Esophagus (tissue), 2 donors: ENCODE measurements at regions not wholly inside any gene's neighbourhood (a gene's known extent, or its start where the extent isn't known, plus 50 kb on each side); places are given as distances from the start of the nearest gene placed in this dataset.

Source experiments
- H3K27ac ChIP-seq, 2 donors: one replicate each; pipeline ENCODE4 v1.5.1; 2013; ENCODE audit warnings: low read depth in 2 of 2, mild to moderate bottlenecking in 2 of 2, inconsistent platforms in 1 of 2, low read length in 1 of 2, moderate library complexity in 1 of 2
- H3K27me3 ChIP-seq, 2 donors: one replicate each; pipeline ENCODE4 v1.6.1; 2013; ENCODE audit warnings: low read length in 2 of 2, control low read depth in 1 of 2, mild to moderate bottlenecking in 1 of 2; ENCODE audit not compliant: insufficient read depth in 2 of 2, control insufficient read depth in 1 of 2
- H3K36me3 ChIP-seq, 2 donors: one replicate each; pipeline ENCODE4 v1.6.1; 2013; ENCODE audit warnings: low read length in 1 of 2; ENCODE audit not compliant: control insufficient read depth in 2 of 2, insufficient read depth in 2 of 2
- H3K4me1 ChIP-seq, 2 donors: one replicate each; pipeline ENCODE4 v1.6.1; 2013; ENCODE audit warnings: low read length in 1 of 2; ENCODE audit not compliant: control insufficient read depth in 2 of 2, insufficient read depth in 2 of 2
- H3K4me3 ChIP-seq, 2 donors: one replicate each; pipeline ENCODE4 v1.5.1; 2013; ENCODE audit warnings: low read length in 2 of 2, mild to moderate bottlenecking in 2 of 2, low read depth in 1 of 2, moderate library complexity in 1 of 2
- H3K9me3 ChIP-seq, 2 donors: one replicate each; pipeline ENCODE4 v1.6.1; 2013; ENCODE audit warnings: mild to moderate bottlenecking in 2 of 2, low read depth in 1 of 2, low read length in 1 of 2, moderate library complexity in 1 of 2; ENCODE audit not compliant: control insufficient read depth in 2 of 2, insufficient read depth in 1 of 2
- WGBS, 2 donors: extraction: QIAGEN DNeasy Blood & Tissue Kit; methylation state at CpG; one replicate each; pipeline ENCODE4 v1.1.7; 2013; 5-methylcytosine and 5-hydroxymethylcytosine counted together
- donor health status: healthy with polysubstance abuse.
- donor health status: Bipolar disorder and iron deficiency.

DNA sequence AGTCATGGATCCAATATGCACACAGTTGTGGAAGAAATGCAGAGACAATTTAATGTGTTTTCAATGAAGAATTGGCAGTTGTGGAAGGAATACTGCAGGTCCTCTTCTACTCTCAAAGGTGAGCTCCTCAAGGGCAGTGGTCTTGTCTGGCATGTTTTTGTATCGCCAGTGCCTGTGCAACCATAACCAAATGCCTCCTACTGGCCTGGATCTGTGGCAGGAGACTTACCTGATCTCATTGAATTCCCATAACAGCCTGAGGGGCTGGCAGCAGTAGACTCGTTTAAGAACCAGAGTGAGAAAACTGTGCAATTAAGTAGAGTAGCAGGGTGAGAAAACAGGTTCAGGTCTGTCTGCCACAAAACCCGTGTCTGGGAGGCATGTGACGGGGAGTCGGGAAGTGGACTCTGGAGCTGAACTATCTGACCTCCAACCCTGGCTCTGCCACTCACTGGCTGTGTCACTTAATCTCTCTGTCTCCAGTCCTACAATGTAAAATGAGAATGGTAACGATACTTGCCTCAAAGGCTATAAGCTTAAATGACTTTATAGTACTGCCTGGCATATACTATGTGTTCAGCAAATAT is 268.2 kb upstream of the SSTR1 start:
- Histone ChIP-seq H3K27ac (no peak overlapping the region), H3K9me3 (no peaks in the 10 kb centered on the region), H3K27me3 (no peaks in the 10 kb centered on the region), H3K36me3 (no peaks in the 10 kb centered on the region), H3K4me3 (no peak overlapping the region), H3K4me1 (no peaks in the 10 kb centered on the region)
- 65 to 77% methylated on average over 6 of the region's 6 CpGs for WGBS, 2 donors

DNA sequence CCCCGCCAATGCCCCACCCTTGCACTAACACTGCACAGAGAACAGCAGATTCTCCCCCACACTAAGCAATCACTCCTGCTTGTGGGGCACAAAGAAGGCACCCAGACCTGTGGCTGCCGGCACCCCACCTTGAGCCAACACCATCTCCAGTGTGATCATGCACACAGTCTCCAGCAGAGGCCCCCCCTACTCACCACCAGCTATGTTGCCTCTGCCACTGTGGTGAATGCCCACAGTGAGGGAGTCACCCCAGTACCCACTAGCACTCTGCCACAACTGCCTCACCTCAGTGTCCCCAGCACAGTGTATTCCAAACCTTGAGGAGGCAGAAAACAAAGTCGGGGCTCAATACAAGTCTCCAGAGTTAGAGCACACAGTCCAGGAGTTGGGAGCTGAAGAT is 261.7 kb upstream of the SSTR1 start:
- 71 to 77% methylated on average over 3 of the region's 3 CpGs for WGBS, 2 donors
- Histone ChIP-seq H3K9me3 (peaks cover 6 to 10% of the 10 kb centered on the region in 2 donors), H3K4me3 (no peak overlapping the region), H3K27me3 (no peaks in the 10 kb centered on the region), H3K27ac (no peak overlapping the region), H3K36me3 (no peaks in the 10 kb centered on the region), H3K4me1 (no peaks in the 10 kb centered on the region)

DNA sequence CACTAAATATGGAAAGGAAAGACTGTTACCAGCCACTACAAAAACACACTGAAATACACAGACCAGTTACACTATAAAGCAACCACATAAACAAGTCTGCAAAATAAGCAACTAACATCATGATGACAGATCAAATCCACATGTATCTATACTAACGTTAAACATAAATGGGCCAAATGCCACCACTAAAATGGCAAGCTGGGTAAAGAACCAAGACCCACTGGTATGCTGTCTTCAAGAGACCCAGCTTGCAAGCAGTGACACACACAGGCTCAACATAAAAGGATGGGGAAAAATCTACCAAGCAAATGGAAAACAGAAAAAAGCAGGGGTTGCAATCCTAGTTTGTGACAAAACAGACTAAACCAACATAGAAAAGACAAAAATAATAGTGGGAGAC is 260.9 kb upstream of the SSTR1 start:
- H3K9me3 ChIP-seq: peaks cover 6 to 10% of the 10 kb centered on the region in 2 donors
- H3K4me3 ChIP-seq: no peak overlapping the region
- 89 to 93% methylated on average over 1 of the region's 1 CpG for WGBS, 2 donors
- no peaks in the 10 kb centered on the region for H3K27me3 ChIP-seq
- H3K4me1 ChIP-seq: no peaks in the 10 kb centered on the region
- no peak overlapping the region for H3K27ac ChIP-seq
- H3K36me3 ChIP-seq: no peaks in the 10 kb centered on the region

DNA sequence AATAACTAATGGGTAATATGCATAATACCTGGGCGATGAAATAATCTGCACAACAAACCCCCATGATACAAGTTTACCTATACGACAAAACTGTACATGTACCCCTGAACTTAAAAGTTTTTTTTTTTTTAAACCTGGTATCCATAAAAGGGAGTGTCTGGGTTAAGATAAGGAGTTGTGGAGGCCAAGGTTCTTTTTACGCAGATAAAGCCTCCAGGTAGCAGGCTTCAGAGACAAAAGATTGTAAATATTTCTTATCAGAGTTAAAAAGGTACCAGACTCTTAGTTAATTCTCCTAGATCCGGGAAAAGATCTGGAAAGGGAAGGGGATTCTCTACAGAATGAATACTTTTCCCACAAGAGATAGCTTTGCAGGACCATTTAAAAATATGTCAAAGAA is 259.4 kb upstream of the SSTR1 start:
- H3K4me1 ChIP-seq: no peaks in the 10 kb centered on the region

DNA sequence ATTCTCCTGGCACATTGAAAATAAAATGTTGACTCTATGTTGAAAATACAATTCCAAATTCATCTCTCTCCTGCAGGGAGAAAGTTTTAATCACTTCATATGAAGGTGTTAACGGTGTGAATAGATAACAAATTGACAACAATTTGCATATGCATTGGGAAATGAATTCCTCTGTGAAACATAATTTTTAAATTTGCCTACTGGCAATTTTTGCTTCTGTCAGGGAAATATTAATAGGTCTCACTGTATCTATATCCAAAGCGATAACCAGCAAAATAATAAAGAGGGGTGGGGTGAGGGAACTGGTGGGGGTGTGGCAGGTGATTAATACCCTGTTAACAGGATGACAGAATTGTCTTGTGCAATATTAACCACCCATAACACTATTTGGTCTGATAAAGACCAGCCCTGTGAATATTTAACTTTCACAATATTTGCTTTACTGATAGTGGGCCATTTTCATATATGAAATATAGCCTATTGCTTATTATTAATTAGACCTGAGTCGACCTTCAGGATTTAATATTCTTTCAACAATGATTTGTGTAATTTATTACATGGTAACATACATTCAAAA is 239.0 kb upstream of the SSTR1 start:
- 54 to 69% methylated on average over 3 of the region's 3 CpGs for WGBS, 2 donors
- no peaks in the 10 kb centered on the region for H3K36me3 ChIP-seq
- H3K4me1 ChIP-seq: no peaks in the 10 kb centered on the region
- H3K27me3 ChIP-seq: peaks cover 0 to 4% of the 10 kb centered on the region in 2 donors
- H3K4me3 ChIP-seq: no peak overlapping the region
- no peaks in the 10 kb centered on the region for H3K9me3 ChIP-seq
- no peak overlapping the region for H3K27ac ChIP-seq

More for the DNA sequence above, 259.4 kb upstream of the SSTR1 start:
- Histone ChIP-seq H3K9me3 (peaks cover 6 to 10% of the 10 kb centered on the region in 2 donors), H3K27me3 (no peaks in the 10 kb centered on the region), H3K27ac (no peak overlapping the region), H3K4me3 (no peak overlapping the region), H3K36me3 (no peaks in the 10 kb centered on the region)
- WGBS, 2 donors: 72 to 76% methylated on average over 4 of the region's 4 CpGs

DNA sequence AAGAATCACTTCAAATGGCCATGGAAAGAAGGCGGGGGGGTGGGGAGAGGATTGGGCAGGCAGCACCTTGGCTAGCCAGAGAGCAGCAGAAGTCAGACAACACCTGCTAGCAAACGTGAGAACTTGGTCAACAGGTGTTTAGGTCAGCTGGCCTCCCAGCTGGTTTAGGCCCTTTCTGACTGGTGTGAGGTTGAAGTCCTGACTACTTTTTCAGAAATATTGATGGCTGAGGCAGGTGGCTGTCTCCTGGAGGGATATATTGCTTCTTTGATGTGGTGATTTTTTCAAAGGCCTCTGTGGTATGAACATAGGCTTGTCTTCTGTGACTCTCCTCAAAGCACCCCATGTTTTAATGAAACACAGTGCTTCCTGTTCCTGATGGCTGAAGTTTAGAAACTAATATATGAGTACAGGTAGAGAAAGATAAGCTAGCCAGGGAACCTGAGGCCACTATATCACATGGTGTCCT is 238.2 kb upstream of the SSTR1 start:
- H3K27ac ChIP-seq: no peak overlapping the region
- 49 to 73% methylated on average over 2 of the region's 2 CpGs for WGBS, 2 donors

DNA sequence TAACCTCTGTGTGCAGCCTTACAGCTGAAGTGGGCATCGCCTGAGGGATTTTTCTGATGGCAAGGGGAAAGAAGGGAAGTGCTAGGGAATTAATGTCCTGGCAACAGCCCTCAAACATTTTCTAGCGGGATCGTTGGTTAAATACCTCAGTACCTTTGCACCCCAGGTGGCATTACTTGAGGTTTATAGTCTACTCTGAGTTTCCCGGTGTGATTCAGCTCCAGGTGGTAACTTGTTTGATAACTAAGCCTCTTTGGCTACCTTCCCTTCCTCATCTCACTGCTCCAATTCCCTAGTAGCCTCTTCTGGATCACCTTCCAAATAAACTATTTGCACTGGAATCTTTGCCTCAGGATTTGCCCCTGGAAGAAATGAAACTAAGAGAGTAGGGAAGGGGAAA is 237.0 kb upstream of the SSTR1 start:
- Histone ChIP-seq H3K36me3 (no peaks in the 10 kb centered on the region), H3K4me3 (no peak overlapping the region), H3K9me3 (no peaks in the 10 kb centered on the region), H3K27ac (no peak overlapping the region), H3K27me3 (peaks cover 0 to 4% of the 10 kb centered on the region in 2 donors), H3K4me1 (no peaks in the 10 kb centered on the region)
- 57 to 58% methylated on average over 4 of the region's 4 CpGs for WGBS, 2 donors

More for the DNA sequence above, 238.2 kb upstream of the SSTR1 start:
- Histone ChIP-seq H3K36me3 (no peaks in the 10 kb centered on the region), H3K4me3 (no peak overlapping the region), H3K4me1 (no peaks in the 10 kb centered on the region), H3K9me3 (no peaks in the 10 kb centered on the region), H3K27me3 (peaks cover 0 to 4% of the 10 kb centered on the region in 2 donors)

DNA sequence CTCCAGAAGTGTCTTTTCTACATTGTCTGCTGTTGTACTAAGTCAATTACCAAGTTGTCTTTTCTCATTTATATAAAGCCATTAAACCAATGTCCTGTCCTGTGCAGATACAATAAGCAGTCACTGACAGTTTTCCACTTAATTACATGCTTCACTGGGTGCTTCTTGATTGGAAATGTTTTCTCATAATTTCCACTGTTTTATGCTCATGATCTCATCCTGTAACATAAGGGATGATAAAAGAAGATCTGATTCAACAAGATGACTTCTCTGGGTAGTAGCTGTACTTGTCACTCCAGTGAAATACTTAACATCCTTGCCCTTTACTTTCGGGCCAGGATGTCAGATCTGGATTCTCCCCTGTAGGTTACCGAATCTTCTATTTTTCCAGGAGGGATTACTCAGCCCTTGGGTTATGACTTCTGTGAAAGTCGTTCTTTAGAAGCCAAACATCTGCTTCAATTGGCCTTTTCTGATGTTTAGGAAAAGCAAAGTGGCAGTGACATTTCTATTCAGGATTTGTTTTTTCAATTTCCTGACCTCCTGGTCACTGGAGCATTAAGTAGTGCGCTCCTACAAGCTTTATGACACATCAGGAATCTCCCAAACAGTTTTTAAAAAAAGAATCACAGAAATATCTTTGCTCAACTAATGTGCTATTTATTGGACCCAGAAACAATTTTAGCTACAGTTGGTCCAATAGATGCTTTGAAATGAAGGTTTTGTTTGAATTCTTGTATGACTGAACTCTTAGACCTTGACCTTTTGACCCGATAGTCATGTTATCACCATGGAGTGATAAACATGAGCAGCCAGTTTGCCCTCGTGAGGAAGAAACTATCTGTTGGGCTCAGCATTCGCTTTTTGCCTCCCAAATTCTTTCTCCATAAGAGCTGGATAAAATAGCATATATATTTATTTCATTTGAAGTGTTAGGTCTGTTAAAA is 234.5 kb upstream of the SSTR1 start:
- Histone ChIP-seq H3K9me3 (no peaks in the 10 kb centered on the region), H3K4me1 (no peaks in the 10 kb centered on the region), H3K27ac (no peak overlapping the region), H3K36me3 (no peaks in the 10 kb centered on the region), H3K4me3 (no peak overlapping the region), H3K27me3 (peaks cover 0 to 4% of the 10 kb centered on the region in 2 donors)
- 55 to 62% methylated on average over 7 of the region's 7 CpGs for WGBS, 2 donors

DNA sequence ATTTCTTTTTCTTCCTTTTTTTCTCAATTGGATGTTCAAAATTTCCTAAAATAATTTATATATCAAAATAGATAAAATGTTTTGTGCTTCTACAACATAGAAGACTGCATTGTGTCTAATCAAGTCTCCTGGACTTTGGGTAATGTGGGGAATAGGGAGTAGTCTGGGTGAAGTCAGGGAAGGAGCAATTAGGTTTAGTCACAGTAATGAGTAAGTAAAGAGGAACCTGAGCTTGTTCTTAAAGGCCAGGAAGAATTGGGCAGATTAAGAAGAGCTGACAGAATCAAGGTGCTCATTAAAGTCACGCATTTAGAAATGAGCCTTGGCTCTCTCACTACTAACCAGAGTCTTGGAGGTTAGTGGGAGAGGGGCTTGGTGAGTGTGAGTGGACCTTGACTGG is 233.3 kb upstream of the SSTR1 start:
- 88 to 96% methylated on average over 1 of the region's 1 CpG for WGBS, 2 donors
- H3K9me3 ChIP-seq: no peaks in the 10 kb centered on the region
- no peaks in the 10 kb centered on the region for H3K4me1 ChIP-seq
- peaks cover 0 to 3% of the 10 kb centered on the region in 2 donors for H3K27me3 ChIP-seq
- no peaks in the 10 kb centered on the region for H3K36me3 ChIP-seq
- H3K27ac ChIP-seq: no peak overlapping the region
- H3K4me3 ChIP-seq: no peak overlapping the region
